ENCODE measurements at regions not wholly inside any gene's neighbourhood (a gene's known extent, or its start where the extent isn't known, plus 50 kb on each side); places are given as distances from the start of the nearest gene placed in this dataset.

DNA sequence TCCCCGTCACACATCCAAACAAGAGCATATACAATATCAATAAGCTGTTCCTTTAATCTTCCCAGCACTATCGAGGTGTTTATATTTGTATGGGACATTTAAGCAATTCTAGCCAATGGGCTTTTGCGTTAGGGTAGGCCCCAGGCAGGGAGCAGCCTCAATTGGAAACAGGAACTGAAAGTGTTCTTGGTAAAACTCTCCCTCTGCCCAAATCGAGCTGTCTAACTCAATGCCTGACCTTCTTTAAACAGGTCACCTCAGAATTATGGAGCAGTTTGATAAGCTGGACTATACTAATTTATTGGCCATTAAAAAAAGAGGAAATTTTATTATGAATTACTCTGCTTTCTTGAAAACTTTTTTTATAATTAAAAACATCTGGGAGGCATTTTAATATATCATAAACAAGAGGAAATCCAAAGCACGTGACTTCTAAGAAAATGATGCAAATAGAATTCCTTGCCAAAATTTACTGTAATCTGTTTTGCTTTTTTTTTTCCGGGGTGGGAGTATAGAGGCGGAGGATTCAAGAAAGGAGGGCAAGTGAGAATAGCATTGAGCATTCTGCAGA is 498.1 kb downstream of the LMO4 start:
- H3K4me3 ChIP-seq (ENCODE audit: low read depth, poor library complexity, severe bottlenecking) = no peak overlapping the region
- DNase-seq (ENCODE audit: low spot score in 2 of 2) = peak; percentile 62 to 84
- TF ChIP-seq, protein P1, sequence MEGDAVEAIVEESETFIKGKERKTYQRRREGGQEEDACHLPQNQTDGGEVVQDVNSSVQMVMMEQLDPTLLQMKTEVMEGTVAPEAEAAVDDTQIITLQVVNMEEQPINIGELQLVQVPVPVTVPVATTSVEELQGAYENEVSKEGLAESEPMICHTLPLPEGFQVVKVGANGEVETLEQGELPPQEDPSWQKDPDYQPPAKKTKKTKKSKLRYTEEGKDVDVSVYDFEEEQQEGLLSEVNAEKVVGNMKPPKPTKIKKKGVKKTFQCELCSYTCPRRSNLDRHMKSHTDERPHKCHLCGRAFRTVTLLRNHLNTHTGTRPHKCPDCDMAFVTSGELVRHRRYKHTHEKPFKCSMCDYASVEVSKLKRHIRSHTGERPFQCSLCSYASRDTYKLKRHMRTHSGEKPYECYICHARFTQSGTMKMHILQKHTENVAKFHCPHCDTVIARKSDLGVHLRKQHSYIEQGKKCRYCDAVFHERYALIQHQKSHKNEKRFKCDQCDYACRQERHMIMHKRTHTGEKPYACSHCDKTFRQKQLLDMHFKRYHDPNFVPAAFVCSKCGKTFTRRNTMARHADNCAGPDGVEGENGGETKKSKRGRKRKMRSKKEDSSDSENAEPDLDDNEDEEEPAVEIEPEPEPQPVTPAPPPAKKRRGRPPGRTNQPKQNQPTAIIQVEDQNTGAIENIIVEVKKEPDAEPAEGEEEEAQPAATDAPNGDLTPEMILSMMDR (IDR thresholded peaks at IDR 0.05) = no peak
- no peak for TF ChIP-seq POLR2A (IDR thresholded peaks at IDR 0.05)
- intact Hi-C loops (cut with DNase I; ENCODE audit: low total_unique reads) = loop anchor here (5.0 kb wide), 1 partner anchor 219 kb away; no protein-coding TSS in a partner anchor
- 14 to 15% methylated on average over 7 of the region's 7 CpGs for WGBS, 2 donors

DNA sequence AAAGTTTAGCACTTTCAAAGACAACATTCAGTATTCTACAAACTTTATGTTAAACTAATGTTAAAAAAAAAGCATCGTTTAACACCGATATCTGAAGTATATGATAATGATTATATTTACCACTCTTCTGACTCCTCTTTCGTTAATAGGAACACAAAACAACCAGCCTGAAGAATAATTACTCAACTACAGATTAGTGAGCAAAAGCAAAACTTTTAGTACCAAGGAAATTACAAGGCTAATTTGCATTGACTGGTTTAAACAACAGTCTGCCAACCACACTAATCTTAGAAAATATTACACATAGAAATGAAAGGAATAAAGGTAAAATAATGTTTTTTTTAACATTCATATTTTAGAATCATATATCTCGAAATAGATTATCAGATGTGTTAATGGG is 500.7 kb downstream of the LMO4 start:
- intact Hi-C loops (cut with DNase I; ENCODE audit: low total_unique reads) = loop anchor here (5.0 kb wide), 1 partner anchor 222 kb away; no protein-coding TSS in a partner anchor
- 91 to 94% methylated on average over 4 of the region's 4 CpGs for WGBS, 2 donors
- TF ChIP-seq POLR2A (IDR thresholded peaks at IDR 0.05) = no peak
- TF ChIP-seq, protein P1 (IDR thresholded peaks at IDR 0.05) = no peak
- no peak for DNase-seq (ENCODE audit: low spot score in 2 of 2)
- no peak overlapping the region for H3K4me3 ChIP-seq (ENCODE audit: low read depth, poor library complexity, severe bottlenecking)

DNA sequence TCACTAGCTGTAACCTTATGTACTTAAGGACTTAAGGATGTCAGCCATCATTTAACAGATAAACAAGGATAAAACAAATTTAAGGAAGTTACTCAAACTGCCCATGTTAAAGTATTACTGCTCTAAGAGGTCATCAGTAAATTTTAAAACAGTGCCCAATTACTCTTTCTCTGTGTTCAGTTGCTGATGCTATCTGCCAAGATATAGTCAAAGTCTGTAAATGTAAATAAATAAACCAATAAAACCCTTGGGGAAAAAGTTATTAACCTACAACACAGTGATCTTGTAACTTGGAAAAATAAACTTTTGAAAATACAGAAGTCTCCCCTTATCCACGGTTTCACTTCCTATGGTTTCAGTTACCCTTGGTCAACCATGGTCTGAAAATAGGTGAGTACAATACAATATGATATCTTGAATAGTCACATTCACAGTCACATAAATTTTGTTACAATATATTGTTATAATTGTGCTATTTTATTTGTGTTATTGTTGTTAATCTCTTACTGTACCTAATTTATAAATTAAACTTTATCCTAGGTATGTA is 501.8 kb downstream of the LMO4 start:
- TF ChIP-seq, protein P1 (IDR thresholded peaks at IDR 0.05) = no peak
- no peak for TF ChIP-seq POLR2A (IDR thresholded peaks at IDR 0.05)
- WGBS, 2 donors = 75 to 78% methylated on average over 1 of the region's 1 CpG
- intact Hi-C loops (cut with DNase I; ENCODE audit: low total_unique reads) = no loop called here
- no peak for DNase-seq (ENCODE audit: low spot score in 2 of 2)
- H3K4me3 ChIP-seq (ENCODE audit: low read depth, poor library complexity, severe bottlenecking) = no peak overlapping the region

DNA sequence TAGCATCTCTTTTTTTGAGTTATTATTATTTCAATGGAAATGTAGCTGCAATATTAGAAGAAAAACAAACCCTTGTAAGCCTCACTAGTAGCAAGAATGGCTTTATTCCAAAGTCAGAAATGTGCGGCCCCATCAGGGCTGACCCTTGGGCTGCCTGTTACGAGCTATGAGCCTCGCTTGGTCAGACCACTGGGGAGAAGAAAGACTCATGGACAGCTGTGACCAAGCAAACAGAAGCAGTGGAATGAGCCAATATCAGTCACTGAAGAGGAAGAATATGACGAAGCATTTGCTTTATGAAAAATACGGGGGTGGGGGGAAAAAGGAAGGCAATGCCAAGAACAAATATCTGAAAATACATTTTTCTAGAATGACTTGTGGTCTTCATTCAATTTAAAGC is 504.5 kb downstream of the LMO4 start:
- DNase-seq (ENCODE audit: low spot score in 2 of 2) = no peak
- intact Hi-C loops (cut with DNase I; ENCODE audit: low total_unique reads) = no loop called here
- TF ChIP-seq, protein P1 (IDR thresholded peaks at IDR 0.05) = no peak
- no peak for TF ChIP-seq POLR2A (IDR thresholded peaks at IDR 0.05)
- no peak overlapping the region for H3K4me3 ChIP-seq (ENCODE audit: low read depth, poor library complexity, severe bottlenecking)
- WGBS, 2 donors = 73 to 75% methylated on average over 5 of the region's 5 CpGs

DNA sequence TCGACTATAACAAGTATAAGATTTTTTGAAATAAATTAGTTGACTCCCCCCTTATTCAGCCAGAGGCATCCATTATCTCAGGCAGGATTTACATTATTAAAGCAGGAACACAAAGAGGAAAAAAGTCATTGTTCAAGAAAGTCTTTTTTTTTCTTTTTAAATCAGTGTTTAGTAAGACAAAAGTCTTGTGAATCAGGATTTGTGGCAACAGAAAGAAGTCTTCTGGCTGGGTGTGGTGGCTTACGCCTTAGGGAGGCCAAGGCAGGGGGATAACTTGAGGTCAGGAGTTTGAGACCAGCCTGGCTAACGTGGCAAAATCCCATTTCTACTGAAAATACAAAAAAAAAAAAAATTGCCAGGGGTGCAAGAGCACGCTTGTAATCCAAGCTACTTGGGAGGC is 505.5 kb downstream of the LMO4 start:
- WGBS, 2 donors = 88 to 90% methylated on average over 4 of the region's 4 CpGs
- intact Hi-C loops (cut with DNase I; ENCODE audit: low total_unique reads) = no loop called here
- H3K4me3 ChIP-seq (ENCODE audit: low read depth, poor library complexity, severe bottlenecking) = no peak overlapping the region
- DNase-seq (ENCODE audit: low spot score in 2 of 2) = no peak
- TF ChIP-seq, protein P1 (IDR thresholded peaks at IDR 0.05) = no peak
- TF ChIP-seq POLR2A (IDR thresholded peaks at IDR 0.05) = no peak

DNA sequence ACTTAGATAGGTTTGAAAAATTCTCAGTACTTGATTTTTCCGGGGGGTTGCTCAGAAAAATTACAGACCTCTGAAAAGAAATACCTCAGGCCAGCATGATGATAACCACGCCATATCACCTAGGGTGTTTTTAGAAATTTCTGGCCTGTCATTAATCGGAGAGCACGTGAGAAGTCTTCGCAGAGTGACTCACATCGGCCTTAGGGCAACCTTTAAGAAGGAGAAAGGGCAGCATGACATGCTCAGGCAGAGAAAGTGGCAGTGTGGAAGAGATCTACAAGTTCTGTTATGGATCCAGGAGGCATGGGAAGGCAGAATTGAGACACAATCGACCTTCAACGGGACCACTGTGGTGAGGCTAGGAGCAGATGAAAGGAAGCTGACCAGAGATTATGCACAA is 506.3 kb downstream of the LMO4 start:
- no peak overlapping the region for H3K4me3 ChIP-seq (ENCODE audit: low read depth, poor library complexity, severe bottlenecking)
- DNase-seq (ENCODE audit: low spot score in 2 of 2) = no peak
- TF ChIP-seq, protein P1 (IDR thresholded peaks at IDR 0.05) = no peak
- TF ChIP-seq POLR2A (IDR thresholded peaks at IDR 0.05) = no peak
- 60 to 65% methylated on average over 8 of the region's 8 CpGs for WGBS, 2 donors
- intact Hi-C loops (cut with DNase I; ENCODE audit: low total_unique reads) = no loop called here

All from lower leg skin (tissue), 4 donors.